HCT116 (cell line): ENCODE measurements at regions not wholly inside any gene's neighbourhood (a gene's known extent, or its start where the extent isn't known, plus 50 kb on each side); places are given as distances from the start of the nearest gene placed in this dataset.

Experiments
- CBX3 ChIP-seq: IDR thresholded peaks from 2 replicates; pipeline ENCODE4 v1.6.1; 2012; ENCODE audit warnings: low read depth
- CEBPB ChIP-seq: IDR thresholded peaks from 2 replicates; pipeline ENCODE4 v1.6.1; 2012; ENCODE audit warnings: low read depth
- EGR1 ChIP-seq: IDR thresholded peaks from 2 replicates; pipeline ENCODE4 v1.6.1; 2012; ENCODE audit warnings: low read depth
- EZH2 ChIP-seq: fragments of 200-600 bp; sonication (generic); IDR thresholded peaks from 2 replicates; pipeline ENCODE4 v1.6.1; 2017; ENCODE audit warnings: antibody characterized with exemption, mixed run types
- EZH2phosphoT487 ChIP-seq: fragments of 200-600 bp; IDR thresholded peaks from 2 replicates; pipeline ENCODE4 v1.6.1; 2018; ENCODE audit warnings: antibody characterized with exemption, borderline replicate concordance
- JUND ChIP-seq: IDR thresholded peaks from 2 replicates; pipeline ENCODE4 v1.6.1; 2012
- POLR2A ChIP-seq: IDR thresholded peaks from 2 replicates; pipeline ENCODE4 v1.7.0; 2011; ENCODE audit warnings: borderline replicate concordance; ENCODE audit not compliant: insufficient read depth, insufficient read length; ENCODE audit errors: extremely low read depth
- POLR2AphosphoS5 ChIP-seq: IDR thresholded peaks from 2 replicates; pipeline ENCODE4 v1.6.1; 2011; ENCODE audit warnings: mild to moderate bottlenecking, low read depth, low read length, moderate library complexity
- RAD21 ChIP-seq: IDR thresholded peaks from 2 replicates; pipeline ENCODE4 v1.6.1; 2012; ENCODE audit warnings: low read depth, mild to moderate bottlenecking
- ZNF274 ChIP-seq: fragments of 200-500 bp; sonication (Bioruptor generic); IDR thresholded peaks from 2 replicates; pipeline ENCODE4 v1.6.1; 2014; ENCODE audit warnings: mild to moderate bottlenecking, low read depth, low read length, inconsistent platforms
- TF ChIP-seq, protein P1 (sequence below), 3 experiments: fragments of 200-600 bp in 1 of 3; sonication (generic) in 1 of 3; IDR thresholded peaks in 2 of 3; conservative IDR thresholded peaks in 1 of 3; 2 replicates each; pipeline ENCODE4 v1.5.1; 2012 to 2017; ENCODE audit warnings: low read depth in 2 of 3, low read length in 2 of 3, antibody characterized with exemption in 1 of 3, borderline replicate concordance in 1 of 3, control low read depth in 1 of 3, mild to moderate bottlenecking in 1 of 3, mixed read lengths in 1 of 3, mixed run types in 1 of 3, moderate library complexity in 1 of 3; ENCODE audit not compliant: insufficient read depth in 1 of 3
- TF ChIP-seq, protein P2 (sequence below): IDR thresholded peaks from 2 replicates; pipeline ENCODE4 v1.6.1; 2012
- TF ChIP-seq, protein P3 (sequence below): IDR thresholded peaks from 2 replicates; pipeline ENCODE4 v1.6.1; 2012

DNA sequence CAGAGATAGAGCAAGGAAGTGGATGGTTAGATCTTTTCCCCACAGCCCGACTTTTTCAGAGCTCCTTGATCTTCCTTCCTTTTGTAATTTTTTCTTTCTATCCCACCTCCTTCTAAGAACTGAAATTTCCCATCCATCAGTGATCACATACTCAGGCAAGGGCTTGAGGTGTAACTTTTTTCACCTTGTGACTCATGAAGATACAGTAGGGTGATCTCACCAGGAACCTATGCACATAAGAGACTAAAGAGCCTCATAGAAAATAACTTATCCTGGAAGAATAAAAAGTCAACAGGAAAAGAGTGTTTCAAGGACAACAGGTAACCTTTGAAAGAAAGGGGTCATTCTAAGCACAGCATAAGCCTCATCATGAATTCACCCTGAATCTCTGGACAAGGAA, 131.2 kb upstream of the HCCS start:
- TF ChIP-seq, protein P1, sequence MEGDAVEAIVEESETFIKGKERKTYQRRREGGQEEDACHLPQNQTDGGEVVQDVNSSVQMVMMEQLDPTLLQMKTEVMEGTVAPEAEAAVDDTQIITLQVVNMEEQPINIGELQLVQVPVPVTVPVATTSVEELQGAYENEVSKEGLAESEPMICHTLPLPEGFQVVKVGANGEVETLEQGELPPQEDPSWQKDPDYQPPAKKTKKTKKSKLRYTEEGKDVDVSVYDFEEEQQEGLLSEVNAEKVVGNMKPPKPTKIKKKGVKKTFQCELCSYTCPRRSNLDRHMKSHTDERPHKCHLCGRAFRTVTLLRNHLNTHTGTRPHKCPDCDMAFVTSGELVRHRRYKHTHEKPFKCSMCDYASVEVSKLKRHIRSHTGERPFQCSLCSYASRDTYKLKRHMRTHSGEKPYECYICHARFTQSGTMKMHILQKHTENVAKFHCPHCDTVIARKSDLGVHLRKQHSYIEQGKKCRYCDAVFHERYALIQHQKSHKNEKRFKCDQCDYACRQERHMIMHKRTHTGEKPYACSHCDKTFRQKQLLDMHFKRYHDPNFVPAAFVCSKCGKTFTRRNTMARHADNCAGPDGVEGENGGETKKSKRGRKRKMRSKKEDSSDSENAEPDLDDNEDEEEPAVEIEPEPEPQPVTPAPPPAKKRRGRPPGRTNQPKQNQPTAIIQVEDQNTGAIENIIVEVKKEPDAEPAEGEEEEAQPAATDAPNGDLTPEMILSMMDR (IDR thresholded peaks at IDR 0.05 in 2 of 3, conservative IDR thresholded peaks at IDR 0.05 in 1 of 3; ENCODE audit: borderline replicate concordance in 1 of 3, insufficient read depth in 1 of 3, low read depth in 2 of 3, low read length in 2 of 3) = no peak
- TF ChIP-seq RAD21 (no peak), POLR2A (no peak), JUND (no peak), EZH2 (no peak), ZNF274 (no peak), EGR1 (no peak), CEBPB (no peak), EZH2phosphoT487 (no peak), POLR2AphosphoS5 (no peak), CBX3 (no peak)
- TF ChIP-seq, protein P2, sequence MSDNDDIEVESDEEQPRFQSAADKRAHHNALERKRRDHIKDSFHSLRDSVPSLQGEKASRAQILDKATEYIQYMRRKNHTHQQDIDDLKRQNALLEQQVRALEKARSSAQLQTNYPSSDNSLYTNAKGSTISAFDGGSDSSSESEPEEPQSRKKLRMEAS = no peak
- TF ChIP-seq, protein P3, sequence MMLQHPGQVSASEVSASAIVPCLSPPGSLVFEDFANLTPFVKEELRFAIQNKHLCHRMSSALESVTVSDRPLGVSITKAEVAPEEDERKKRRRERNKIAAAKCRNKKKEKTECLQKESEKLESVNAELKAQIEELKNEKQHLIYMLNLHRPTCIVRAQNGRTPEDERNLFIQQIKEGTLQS = no peak
